ENCODE measurements at regions not wholly inside any gene's neighbourhood (a gene's known extent, or its start where the extent isn't known, plus 50 kb on each side); places are given as distances from the start of the nearest gene placed in this dataset.
"Not testable (repeated sequence)": the region's sequence is repeated elsewhere in the genome, so short reads cannot be mapped to it uniquely, and the experiment has no call there.

- Mint-ChIP-seq H3K27me3 (ENCODE audit: low read depth) (no peaks in the 10 kb centered on the region), H3K27ac (ENCODE audit: unreplicated experiment) (no peak overlapping the region), H3K9me3 (ENCODE audit: low read depth) (peaks cover 2% of the 10 kb centered on the region), H3K4me3 (ENCODE audit: unreplicated experiment) (no peak overlapping the region), H3K4me1 (ENCODE audit: low read depth) (no peaks in the 10 kb centered on the region), H3K36me3 (ENCODE audit: low read depth) (no peaks in the 10 kb centered on the region)
- no peak for TF ChIP-seq CTCF (IDR thresholded peaks at IDR 0.05)
- DNase-seq (ENCODE audit: low spot score) = no peak
Observed at GRCh38 chr3:3303636-3304035, 124.1 kb upstream of the CRBN start.

- Mint-ChIP-seq H3K4me1 (ENCODE audit: low read depth) (no peaks in the 10 kb centered on the region), H3K27me3 (ENCODE audit: low read depth) (no peaks in the 10 kb centered on the region), H3K27ac (ENCODE audit: unreplicated experiment) (no peak overlapping the region), H3K36me3 (ENCODE audit: low read depth) (no peaks in the 10 kb centered on the region), H3K4me3 (ENCODE audit: unreplicated experiment) (no peak overlapping the region), H3K9me3 (ENCODE audit: low read depth) (no peaks in the 10 kb centered on the region)
- no peak for TF ChIP-seq CTCF (IDR thresholded peaks at IDR 0.05)
- DNase-seq (ENCODE audit: low spot score) = no peak
Observed at GRCh38 chr3:3302964-3303363, 123.5 kb upstream of the CRBN start.

- Mint-ChIP-seq H3K9me3 (ENCODE audit: low read depth) (no peaks in the 10 kb centered on the region), H3K27me3 (ENCODE audit: low read depth) (no peaks in the 10 kb centered on the region), H3K36me3 (ENCODE audit: low read depth) (no peaks in the 10 kb centered on the region), H3K27ac (ENCODE audit: unreplicated experiment) (no peak overlapping the region), H3K4me3 (ENCODE audit: unreplicated experiment) (no peak overlapping the region), H3K4me1 (ENCODE audit: low read depth) (no peaks in the 10 kb centered on the region)
- no peak for TF ChIP-seq CTCF (IDR thresholded peaks at IDR 0.05)
- no peak for DNase-seq (ENCODE audit: low spot score)
Observed at GRCh38 chr3:3301476-3301875, 122.0 kb upstream of the CRBN start.

- Mint-ChIP-seq H3K27ac (ENCODE audit: unreplicated experiment) (no peak overlapping the region), H3K27me3 (ENCODE audit: low read depth) (no peaks in the 10 kb centered on the region), H3K9me3 (ENCODE audit: low read depth) (peaks cover 19% of the 10 kb centered on the region), H3K4me3 (ENCODE audit: unreplicated experiment) (no peak overlapping the region), H3K36me3 (ENCODE audit: low read depth) (no peaks in the 10 kb centered on the region), H3K4me1 (ENCODE audit: low read depth) (no peaks in the 10 kb centered on the region)
- TF ChIP-seq CTCF (IDR thresholded peaks at IDR 0.05) = no peak
- no peak for DNase-seq (ENCODE audit: low spot score)
Observed at GRCh38 chr3:3296979-3297381, 117.5 kb upstream of the CRBN start.

- no peak for TF ChIP-seq CTCF (IDR thresholded peaks at IDR 0.05)
- no peak overlapping the region for H3K27ac Mint-ChIP-seq (ENCODE audit: unreplicated experiment)
- DNase-seq (ENCODE audit: low spot score) = no peak
- H3K27me3 Mint-ChIP-seq (ENCODE audit: low read depth) = no peaks in the 10 kb centered on the region
- no peaks in the 10 kb centered on the region for H3K36me3 Mint-ChIP-seq (ENCODE audit: low read depth)
- no peaks in the 10 kb centered on the region for H3K4me1 Mint-ChIP-seq (ENCODE audit: low read depth)
- H3K4me3 Mint-ChIP-seq (ENCODE audit: unreplicated experiment) = no peak overlapping the region
- H3K9me3 Mint-ChIP-seq (ENCODE audit: low read depth) = peaks cover 24% of the 10 kb centered on the region
Observed at GRCh38 chr3:3295586-3295985, 116.1 kb upstream of the CRBN start.

GRCh38 chr3:3291756-3292283 is 112.3 kb upstream of the CRBN start:
- H3K4me1 Mint-ChIP-seq (ENCODE audit: low read depth); H3K27me3 Mint-ChIP-seq (ENCODE audit: low read depth): not testable (repeated sequence)
- H3K9me3 Mint-ChIP-seq (ENCODE audit: low read depth) = peaks cover 24% of the 10 kb centered on the region

More at GRCh38 chr3:3291756-3292283, 112.3 kb upstream of the CRBN start:
- H3K36me3 Mint-ChIP-seq (ENCODE audit: low read depth); DNase-seq (ENCODE audit: low spot score); H3K4me3 Mint-ChIP-seq (ENCODE audit: unreplicated experiment); H3K27ac Mint-ChIP-seq (ENCODE audit: unreplicated experiment): not testable (repeated sequence)

All from chondrocyte (in vitro differentiated cells).